HG02798 (cell line): ENCODE measurements at regions not wholly inside any gene's neighbourhood (a gene's known extent, or its start where the extent isn't known, plus 50 kb on each side); places are given as distances from the start of the nearest gene placed in this dataset.
A peak's percentile ranks its signal among the peaks of the same experiment; 100 is the strongest.

ENCODE experiments used
- ATAC-seq: cut with Tn5 transposase; IDR thresholded peaks from one replicate; pipeline ENCODE4 v1.9.1; 2021; ENCODE audit warnings: mild to moderate bottlenecking; ENCODE audit not compliant: unreplicated experiment, poor library complexity

DNA sequence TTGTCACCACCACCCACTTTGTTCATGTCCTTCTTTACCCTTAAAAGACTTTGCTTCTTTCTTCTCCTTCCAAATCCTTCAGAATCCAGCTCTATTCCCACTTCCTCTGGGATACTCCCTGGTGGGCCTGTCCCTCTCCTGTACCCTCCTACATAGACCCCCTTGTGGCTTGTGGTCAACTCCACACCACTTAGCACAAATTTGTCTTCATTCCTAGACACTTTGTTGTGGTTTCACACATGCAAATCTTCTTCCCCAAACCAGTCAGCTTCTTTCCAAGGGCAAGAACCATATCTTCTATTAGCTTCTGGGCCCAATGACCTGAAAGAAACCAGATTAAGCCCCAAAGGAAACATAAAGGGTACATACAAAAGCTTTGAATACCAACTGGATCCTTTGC lies 342.4 kb downstream of the TNS1 start:
- ATAC-seq: no peak

DNA sequence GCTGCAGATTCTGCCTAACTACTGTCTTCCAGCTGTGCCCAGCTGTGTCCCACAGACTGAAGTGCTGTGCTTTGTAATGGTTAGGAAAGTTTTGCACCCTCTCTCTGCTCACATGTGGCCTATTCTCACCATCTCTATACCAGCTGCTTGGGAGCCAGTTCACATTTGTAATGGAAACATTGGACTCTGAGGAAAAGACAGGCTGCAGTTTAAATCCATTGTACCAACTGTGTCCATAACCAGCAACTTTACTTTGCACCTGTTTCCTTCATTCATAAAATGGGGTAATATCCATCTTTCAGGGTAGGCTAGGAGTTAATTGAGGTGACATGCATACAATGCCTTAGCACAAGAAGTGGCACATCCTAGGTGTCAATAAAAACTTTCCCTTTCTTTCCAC lies 344.0 kb downstream of the TNS1 start:
- ATAC-seq: no peak

DNA sequence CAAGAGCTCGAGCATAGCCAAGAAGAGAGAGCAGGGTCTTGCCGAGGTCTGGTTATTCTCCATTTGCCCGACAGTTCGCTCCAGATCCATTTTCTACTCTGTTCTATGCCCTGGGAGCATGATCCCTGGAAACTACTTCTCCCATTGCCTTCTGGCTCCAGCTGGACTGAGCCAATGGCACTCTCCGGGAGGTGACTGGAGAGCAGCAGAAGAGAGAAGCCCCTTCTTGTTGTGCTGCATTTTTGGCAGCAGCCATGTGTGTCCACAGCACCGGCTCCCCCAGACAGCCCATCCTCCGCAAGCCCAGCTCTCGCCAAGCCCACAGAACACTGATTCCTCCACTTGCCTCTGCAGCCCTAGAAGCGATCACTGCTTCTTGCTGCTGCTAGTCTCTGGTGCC lies 345.5 kb downstream of the TNS1 start:
- no peak for ATAC-seq

DNA sequence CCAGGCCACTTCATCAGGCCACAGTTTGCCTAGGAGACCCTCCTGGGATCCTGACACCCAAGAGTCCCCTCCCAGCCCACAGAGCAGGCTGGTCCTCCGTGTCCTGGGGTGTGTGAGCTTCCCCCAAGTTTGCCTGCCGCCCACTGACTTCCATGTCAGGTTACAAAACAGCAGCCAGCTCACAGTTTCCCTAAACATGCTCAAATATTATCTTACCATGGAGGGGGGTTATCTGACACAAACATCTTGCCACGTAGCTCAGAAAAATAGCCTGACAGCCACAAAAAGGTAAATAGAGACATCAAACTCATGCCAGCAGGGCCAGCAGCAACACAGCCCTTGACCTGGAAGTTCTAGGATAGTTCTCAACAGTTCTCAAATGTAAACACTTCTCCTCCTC lies 346.5 kb downstream of the TNS1 start:
- ATAC-seq: no peak

DNA sequence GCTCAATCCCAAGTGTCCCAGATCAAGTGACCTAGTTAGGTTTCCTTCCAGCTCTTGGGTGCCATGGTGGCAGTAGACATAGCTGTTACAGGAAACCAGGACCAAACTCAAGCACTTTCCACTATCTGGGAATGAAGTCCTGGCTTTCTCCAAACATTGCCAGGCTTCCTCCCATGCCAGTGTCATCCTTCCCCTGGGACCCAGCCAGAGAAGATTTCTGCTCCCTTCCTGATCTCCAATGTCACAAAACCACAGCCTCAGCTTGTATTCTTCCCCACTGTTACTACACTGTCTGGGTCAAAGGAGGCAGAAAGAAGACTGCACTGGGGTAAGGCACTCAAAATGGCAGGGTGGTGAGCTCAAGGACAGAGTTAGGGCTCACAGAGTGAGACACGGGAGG lies 347.1 kb downstream of the TNS1 start:
- ATAC-seq: no peak

DNA sequence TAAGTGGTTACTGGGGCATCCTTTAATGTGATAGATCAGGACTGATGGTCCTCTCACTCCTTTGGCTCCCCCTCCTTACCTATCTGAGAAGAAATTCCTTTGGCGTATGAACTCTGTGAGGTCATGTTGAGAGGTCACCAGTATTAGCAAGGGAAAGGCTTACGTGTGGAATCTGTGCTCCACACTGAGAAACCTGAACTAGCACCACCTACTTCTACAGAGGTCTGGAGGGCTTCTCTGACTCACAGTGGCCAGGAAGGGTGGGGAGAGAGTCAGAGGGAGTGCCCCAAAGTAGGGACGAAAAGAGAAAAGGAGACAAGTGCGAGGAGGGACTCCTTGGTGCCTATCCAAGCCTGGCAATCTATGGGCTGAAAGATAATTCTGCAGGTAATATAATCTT lies 348.6 kb downstream of the TNS1 start:
- ATAC-seq: no peak

DNA sequence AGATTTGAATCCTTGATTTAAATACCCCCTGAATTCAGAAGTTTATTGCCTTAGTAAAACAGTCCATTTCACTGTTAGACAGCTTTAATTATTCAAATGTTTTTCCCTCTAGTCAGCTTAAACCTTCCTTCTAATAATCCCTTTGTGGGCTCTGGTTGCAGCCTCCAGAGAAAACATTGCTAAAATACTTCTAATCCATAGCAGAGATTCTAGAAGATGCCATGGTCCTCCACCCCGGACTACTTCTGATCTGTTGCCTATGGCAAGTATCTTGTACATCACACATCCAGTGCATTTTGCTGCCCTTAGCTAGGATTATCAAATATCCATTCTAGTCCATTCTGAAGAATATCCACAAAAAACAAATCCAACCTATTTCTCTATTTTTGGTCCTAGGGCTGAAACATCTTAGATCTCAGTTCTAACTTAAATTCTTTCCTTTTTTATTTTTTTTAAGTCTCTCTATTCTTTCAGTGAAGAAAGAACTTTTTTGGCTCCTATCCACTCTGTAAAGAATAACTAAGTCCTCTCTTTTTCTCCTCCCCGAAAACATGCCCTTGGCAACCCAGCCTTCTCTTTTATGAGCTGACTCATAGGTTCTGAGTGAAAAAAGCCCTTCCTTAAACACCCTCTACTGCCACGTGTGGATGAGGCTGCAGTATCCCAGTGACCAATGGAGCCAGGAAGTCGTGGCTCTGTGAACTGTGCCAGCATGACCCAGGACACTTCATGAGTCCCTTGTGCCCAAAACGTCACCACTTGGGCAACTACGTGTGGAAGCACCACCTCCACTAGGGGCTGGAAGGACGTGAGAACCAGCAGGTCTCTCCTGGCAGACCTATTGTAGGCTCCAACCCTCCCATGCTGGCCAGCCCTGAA lies 349.8 kb downstream of the TNS1 start:
- ATAC-seq: no peak

DNA sequence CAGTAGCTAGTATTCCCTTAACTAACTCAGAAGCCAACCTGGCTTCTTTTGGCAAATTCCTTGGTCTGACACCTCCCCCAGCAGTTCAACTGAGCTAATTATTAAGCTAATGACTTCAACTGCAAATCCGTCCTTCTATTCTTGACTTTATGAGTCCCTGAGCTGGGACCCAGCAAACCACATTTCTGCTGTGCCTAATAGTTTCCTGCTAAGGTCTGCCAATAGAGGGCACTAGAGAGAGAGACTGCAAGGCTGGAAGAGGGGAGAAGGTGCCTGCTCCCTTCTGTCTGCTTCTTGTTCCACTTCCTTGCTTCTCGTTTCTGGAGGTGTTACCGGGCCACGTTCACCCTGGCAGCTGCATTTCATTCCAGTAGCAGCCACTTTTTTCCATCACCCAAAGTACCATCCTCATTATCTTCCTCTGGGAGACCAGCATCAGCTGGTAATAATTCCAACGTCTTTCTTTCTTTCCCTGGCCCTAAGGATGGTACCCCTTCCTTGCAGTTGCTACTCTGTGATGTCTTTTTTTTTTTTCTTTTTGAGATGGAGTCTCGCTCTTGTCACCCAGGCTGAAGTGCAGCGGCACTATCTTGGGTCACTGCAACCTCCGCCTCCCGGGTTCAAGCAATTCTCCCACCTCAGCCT lies 352.0 kb downstream of the TNS1 start:
- ATAC-seq: peak; percentile 70

DNA sequence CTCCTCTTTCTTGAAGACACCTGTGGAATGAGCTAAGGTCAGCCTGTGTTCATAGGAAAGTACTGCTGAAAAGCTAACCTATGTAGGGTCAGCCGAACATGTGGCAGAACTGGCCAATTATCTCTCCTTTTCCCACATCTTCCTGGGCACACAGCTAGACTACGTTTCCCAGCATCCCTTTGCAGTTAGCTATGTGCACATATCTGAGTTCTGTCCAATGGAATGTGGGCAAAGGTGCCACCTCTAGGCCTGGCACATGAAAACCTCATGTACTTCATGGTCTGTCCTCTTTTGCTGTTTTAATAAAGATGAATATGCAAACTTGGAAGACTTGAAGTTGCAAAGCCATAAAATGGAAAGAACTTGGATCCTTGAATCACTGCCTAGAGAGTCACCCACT lies 352.6 kb downstream of the TNS1 start:
- ATAC-seq: no peak

DNA sequence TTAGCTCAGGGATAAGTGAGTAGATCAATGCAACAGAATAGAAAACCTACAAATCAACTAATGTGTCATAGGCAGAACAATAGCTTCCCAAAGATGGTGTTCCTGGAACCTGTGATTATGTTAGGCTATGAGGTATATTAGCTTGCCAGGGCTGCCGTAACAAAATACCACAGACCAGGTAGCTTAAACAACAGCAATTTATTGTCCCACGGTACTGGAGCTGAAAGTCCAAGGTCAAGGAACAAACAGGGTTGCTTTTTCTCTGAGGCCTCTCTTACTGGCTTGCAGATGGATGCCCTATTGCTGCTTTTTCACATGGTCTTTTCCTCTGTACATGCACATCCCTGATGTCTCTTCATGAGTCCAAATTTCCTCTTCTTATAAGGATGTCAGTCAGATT lies 354.9 kb downstream of the TNS1 start:
- no peak for ATAC-seq

DNA sequence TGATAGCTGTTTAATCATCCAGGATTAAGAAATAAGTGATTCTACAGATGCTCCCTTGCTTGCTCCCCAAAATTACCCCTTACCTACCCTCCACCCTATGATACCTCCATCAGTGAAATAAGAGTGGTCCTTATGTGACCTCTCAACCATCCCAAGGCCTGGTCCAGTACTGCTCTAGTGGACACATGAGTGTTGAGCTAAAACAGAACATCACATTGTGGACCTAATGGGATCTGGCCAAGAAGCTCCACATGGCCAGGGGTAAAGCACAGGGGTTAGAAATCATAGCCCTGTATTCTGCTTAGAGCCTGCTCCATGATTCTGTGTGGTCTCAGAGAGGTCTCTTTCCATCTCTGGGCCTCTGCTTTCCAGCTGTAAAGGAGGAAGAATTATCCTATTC lies 355.6 kb downstream of the TNS1 start:
- ATAC-seq: no peak

DNA sequence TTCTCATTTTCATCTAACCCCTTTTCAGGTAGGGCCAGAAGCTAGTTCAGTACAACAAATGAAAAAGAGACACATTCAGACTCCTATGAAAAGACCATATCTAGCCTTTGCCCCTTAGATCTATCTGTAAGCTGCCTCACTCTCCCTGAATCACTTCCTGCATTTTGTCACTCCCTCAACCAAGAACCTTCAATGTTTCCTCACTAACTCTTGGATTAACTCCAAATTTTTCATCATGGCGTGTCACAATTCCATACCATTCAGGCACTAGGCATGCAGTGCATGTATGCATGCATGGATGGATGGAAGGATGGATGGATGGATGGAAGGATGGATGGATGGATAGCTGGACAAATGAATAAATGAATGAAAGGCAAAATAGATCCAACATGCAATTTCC lies 356.9 kb downstream of the TNS1 start:
- ATAC-seq: no peak

DNA sequence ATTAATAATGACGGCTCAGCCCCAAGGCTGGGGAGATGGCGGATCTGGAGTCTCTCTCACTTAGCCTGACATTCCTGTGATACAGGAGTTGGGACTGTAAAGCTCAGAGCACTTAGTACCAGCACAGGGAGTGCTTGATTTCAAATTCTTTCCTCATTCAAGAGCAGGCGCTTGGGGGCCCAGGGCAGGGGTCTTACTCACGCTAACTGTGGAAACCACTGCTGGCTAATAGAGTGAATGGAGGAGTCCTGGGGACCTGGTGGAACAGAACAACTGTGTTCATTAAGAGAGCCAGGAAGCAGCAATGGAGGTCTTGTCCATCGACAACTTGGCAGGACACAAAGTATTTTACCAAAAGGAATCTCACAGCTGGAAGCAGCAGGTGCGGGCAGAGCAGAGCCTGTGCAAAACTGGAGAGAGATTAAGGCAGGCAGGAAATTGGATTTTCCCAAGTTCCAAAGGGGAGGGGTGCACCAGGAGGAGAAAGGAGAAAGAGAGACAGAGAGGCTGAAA lies 358.9 kb downstream of the TNS1 start:
- ATAC-seq: no peak

DNA sequence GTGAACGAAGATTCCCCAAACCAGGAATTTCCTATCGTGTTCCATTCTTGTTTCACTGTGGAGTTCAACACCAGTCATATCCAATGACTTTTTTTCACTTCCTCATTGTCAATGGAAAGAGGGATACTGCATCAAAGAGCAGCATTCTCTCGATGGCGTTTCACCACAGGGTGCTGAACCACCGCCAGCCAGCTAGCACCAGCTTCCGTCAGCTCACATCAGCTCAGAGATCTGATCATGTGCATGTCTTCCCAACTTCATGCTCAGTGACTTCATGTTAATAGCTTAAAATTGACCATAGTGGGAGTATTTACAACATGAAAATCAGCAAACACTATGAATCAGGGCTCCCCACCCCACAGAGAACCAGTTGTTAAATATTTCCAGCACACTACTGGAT lies 359.9 kb downstream of the TNS1 start:
- ATAC-seq: no peak

DNA sequence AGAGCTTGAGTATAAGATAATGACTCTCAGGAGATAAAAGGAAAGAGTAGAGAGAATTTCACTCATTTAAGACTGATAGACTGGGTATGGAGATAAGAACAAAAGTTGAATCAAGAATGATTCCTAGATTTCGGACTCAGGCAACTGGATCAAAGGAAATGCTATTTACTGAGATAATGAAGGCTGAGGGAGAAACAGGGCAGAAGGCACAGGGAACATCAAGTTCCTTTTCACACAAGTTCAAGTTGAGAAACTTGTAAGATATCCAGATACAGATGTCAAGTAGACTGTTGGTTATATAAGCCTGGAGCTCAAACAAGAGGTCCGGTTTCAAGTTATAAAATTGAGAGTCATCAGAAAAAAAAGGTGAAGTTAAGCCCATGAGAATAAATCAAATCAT lies 360.8 kb downstream of the TNS1 start:
- no peak for ATAC-seq

DNA sequence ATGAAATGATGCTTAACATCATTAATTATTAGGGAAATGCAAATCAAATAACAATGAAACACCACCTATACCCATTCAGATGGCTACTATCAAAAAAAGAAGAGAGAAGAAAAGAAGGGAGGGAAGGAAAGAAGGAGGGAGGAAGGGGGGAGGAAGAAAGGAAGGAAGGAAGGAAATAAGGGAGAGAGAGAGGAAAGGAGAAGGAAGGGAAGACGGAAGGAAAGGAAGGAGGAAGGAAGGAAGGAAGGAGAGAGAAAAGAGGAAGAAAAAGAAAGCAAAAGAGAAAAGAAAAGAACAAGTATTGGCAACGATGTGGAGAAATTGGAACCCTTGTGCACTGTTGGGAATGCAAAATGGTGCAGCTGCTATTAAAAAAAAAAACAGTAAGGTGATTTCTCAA lies 363.3 kb downstream of the TNS1 start:
- ATAC-seq: no peak

DNA sequence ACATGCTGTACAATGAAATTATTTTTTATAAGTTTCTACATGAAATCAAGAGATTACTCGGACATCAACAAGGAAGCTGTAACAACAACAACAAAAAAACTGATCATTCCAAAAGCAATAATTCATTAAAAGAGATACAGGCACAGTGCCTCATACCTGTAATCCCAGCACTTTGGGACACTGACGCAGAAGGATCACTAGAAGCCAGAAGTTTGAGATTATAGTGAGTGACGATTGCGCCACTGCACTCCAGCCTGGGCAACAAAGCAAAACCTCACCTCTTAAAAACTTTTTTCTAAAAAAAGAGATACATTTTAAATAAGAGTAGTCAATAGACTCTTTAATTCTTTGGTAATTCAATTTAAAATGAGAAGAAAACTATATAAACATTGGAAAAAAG lies 364.3 kb downstream of the TNS1 start:
- ATAC-seq: no peak

DNA sequence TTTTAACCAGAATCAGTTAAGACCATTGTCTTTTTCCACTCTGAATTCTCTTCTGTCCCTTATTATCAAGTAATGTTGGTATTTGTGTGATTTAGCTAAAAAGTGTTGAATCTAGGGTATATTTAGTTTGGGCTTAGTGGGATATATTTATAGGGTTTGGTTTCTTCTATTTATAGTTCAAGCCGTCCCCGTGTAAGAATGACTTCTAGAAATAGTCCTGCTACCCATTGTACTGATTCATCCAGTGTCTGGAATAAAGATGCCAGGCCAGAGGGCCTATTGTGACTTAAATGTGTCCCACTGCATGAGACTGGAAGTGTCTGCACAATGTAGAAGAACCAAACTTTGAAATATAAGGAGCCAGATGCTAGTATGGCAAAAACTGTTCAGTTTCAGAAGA lies 364.8 kb downstream of the TNS1 start:
- ATAC-seq: no peak

DNA sequence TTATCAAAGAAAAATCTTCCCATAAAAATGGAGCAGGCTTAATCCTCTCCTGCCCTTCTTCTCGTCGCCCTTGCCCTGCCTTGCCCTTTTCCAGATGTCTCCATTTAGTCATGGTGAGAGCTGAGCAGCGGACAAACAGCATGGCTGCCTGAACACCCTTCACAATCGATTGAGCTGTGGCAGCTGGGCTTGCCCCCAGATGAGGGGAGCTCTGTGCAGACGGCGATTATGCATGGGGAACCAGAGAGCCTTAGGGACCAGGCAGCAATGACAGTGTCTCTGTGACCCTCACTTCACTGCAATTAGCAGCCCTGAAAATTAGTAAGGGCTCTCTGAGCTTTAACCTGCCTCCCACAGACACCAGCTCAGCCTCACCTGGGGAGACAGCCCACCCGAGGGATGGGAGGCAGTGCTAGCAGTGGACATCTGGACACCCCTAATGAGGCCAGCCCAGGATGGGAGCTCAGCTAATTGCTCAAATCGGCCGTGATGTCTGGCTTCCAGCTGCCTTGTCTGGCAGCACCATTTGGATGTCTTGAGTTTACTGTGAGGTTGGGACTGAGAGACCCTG lies 365.7 kb downstream of the TNS1 start:
- ATAC-seq: no peak

DNA sequence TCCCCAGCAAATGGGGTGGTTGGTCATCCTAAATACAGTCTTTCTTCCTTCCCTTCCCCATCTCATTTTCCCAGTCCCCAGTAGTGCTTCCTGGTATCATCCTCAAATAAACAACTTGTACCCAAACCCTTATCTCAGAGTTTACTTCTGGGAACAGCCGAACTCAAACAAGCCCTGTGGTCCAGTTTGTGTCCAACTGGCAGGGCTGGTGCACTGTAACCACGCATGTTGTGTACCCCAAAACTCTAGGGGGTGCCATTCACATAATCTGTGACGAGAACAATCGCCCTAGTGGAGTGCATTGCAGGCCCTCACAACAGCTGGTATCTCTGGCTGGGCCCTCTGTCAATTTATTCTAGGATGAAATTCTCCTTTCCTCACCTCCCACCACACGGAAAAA lies 366.2 kb downstream of the TNS1 start:
- ATAC-seq: no peak

DNA sequence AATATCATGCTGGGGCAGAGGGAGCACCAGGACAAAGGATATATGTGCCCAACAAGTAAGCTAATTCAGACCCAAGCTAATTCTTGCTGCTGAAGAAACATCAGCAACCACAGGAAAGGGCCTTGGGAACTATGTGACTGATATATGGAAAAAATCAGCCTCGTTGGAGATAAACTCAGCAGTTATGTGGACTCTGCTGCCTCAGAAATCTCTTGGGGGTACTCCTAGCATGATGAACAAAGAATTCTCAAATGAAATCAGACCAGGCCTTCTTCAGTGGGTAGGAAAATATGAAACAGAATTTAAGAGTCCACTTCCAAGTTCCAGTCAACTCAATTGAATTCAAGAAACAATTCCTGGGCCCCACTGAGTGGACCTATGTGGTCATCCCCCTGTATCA lies 367.9 kb downstream of the TNS1 start:
- no peak for ATAC-seq

DNA sequence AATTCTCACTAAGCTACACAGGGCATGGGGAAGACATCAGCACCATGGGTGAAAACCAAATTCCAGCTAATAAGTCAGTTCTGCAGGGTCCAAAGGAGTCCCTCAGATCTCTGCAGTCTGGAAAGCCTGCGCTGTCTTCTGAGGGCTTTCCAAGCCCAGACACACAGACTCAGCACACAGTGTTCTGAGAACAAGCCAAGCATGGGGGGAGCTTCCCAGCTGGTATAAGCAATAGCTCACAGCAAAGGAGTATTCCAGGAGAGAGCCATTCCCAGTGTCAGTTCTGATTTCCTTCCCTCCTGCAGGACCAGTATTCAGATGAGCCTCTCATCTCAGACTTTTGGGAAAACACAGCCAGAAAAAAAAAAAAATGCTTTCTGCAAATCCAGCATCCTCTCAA lies 370.8 kb downstream of the TNS1 start:
- no peak for ATAC-seq
